Thoracic aorta (tissue), 2 donors: ENCODE measurements at regions not wholly inside any gene's neighbourhood (a gene's known extent, or its start where the extent isn't known, plus 50 kb on each side); places are given as distances from the start of the nearest gene placed in this dataset.

Experiments used
- ATAC-seq: fragments of 150-250 bp; one replicate; pipeline ENCODE4 v1.8.0; 2017; ENCODE audit warnings: low read depth; ENCODE audit not compliant: insufficient number of reproducible peaks, low FRiP score
- DNase-seq: peaks from one replicate; pipeline ENCODE4 v3.0.0-alpha.2; 2020; ENCODE audit warnings: low spot score
- H3K27ac ChIP-seq, 2 donors: fragments of 200-600 bp; sonication (generic); 1 replicate in 1 of 2; 2 replicates in 1 of 2; pipeline ENCODE4 v1.5.1; 2016; ENCODE audit warnings: mild to moderate bottlenecking in 2 of 2, moderate library complexity in 2 of 2
- H3K27me3 ChIP-seq: fragments of 200-600 bp; sonication (generic); replicated peaks from 2 replicates; pipeline ENCODE4 v1.6.0; 2016; ENCODE audit warnings: mild to moderate bottlenecking; ENCODE audit not compliant: insufficient read depth
- H3K36me3 ChIP-seq: fragments of 200-600 bp; sonication (generic); one replicate; pipeline ENCODE4 v1.5.1; 2016
- H3K4me1 ChIP-seq, 2 donors: fragments of 200-600 bp; sonication (generic); 1 replicate in 1 of 2; 2 replicates in 1 of 2; pipeline versions ENCODE4 v1.5.1 to v1.6.0; 2016; ENCODE audit warnings: low read depth in 2 of 2, mild to moderate bottlenecking in 1 of 2; ENCODE audit not compliant: control insufficient read depth in 1 of 2
- H3K4me3 ChIP-seq: fragments of 200-600 bp; sonication (generic); 2 replicates; pipeline ENCODE4 v1.5.1; 2016; ENCODE audit warnings: mild to moderate bottlenecking
- H3K9me3 ChIP-seq: fragments of 200-600 bp; sonication (generic); 2 replicates; pipeline ENCODE4 v1.5.1; 2016
- CTCF ChIP-seq: fragments of 200-600 bp; sonication (generic); IDR thresholded peaks from one replicate; pipeline ENCODE4 v1.5.1; 2019; ENCODE audit warnings: antibody characterized with exemption

GRCh38 chr18:60556326-60556725, 183.8 kb upstream of the MC4R start:
- Histone ChIP-seq H3K4me3 (no peak overlapping the region), H3K9me3 (no peaks in the 10 kb centered on the region), H3K27ac (no peak overlapping the region), H3K36me3 (no peaks in the 10 kb centered on the region), H3K27me3 (no peaks in the 10 kb centered on the region), H3K4me1 (no peaks in the 10 kb centered on the region)
- no peak for ATAC-seq
- no peak for DNase-seq
- no peak for TF ChIP-seq CTCF

- H3K4me1 ChIP-seq, result no peaks in the 10 kb centered on the region
- ATAC-seq (no peak), DNase-seq (no peak)
- no peak overlapping the region for H3K4me3 ChIP-seq
- no peaks in the 10 kb centered on the region for H3K36me3 ChIP-seq
- no peaks in the 10 kb centered on the region for H3K9me3 ChIP-seq
- no peaks in the 10 kb centered on the region for H3K27me3 ChIP-seq
- no peak for TF ChIP-seq CTCF
- H3K27ac ChIP-seq, result no peak overlapping the region
Measured at GRCh38 chr18:60560071-60560470, 187.5 kb upstream of the MC4R start.

- TF ChIP-seq CTCF, result no peak
- H3K27ac ChIP-seq, result no peak overlapping the region
- H3K4me1 ChIP-seq, result no peaks in the 10 kb centered on the region
- ATAC-seq (no peak), DNase-seq (no peak)
- no peak overlapping the region for H3K4me3 ChIP-seq
- H3K9me3 ChIP-seq, result no peaks in the 10 kb centered on the region
- H3K36me3 ChIP-seq, result no peaks in the 10 kb centered on the region
- H3K27me3 ChIP-seq, result no peaks in the 10 kb centered on the region
Measured at GRCh38 chr18:60563082-60563481, 190.5 kb upstream of the MC4R start.

GRCh38 chr18:60568220-60568619, 195.6 kb upstream of the MC4R start:
- H3K4me1 ChIP-seq, result no peaks in the 10 kb centered on the region
- H3K27ac ChIP-seq, result no peak overlapping the region
- TF ChIP-seq CTCF, result no peak
- no peaks in the 10 kb centered on the region for H3K9me3 ChIP-seq
- ATAC-seq (no peak), DNase-seq (no peak)
- H3K4me3 ChIP-seq, result no peak overlapping the region
- H3K27me3 ChIP-seq, result no peaks in the 10 kb centered on the region
- no peaks in the 10 kb centered on the region for H3K36me3 ChIP-seq

- Histone ChIP-seq H3K36me3 (no peaks in the 10 kb centered on the region), H3K27me3 (no peaks in the 10 kb centered on the region), H3K4me3 (no peak overlapping the region), H3K27ac (no peak overlapping the region), H3K4me1 (no peaks in the 10 kb centered on the region), H3K9me3 (no peaks in the 10 kb centered on the region)
- no peak for TF ChIP-seq CTCF
- DNase-seq (no peak), ATAC-seq (no peak)
Measured at GRCh38 chr18:60570172-60570571, 197.6 kb upstream of the MC4R start.
